RWPE2 (cell line): ENCODE measurements at regions not wholly inside any gene's neighbourhood (a gene's known extent, or its start where the extent isn't known, plus 50 kb on each side); places are given as distances from the start of the nearest gene placed in this dataset.
A peak's percentile ranks its signal among the peaks of the same experiment; 100 is the strongest.

Source experiments
- ATAC-seq: fragments of 200-7000 bp; cut with Tn5 transposase; 3 replicates; pipeline ENCODE4 v1.9.1; 2021; ENCODE audit warnings: low read depth
- DNase-seq: peaks from one replicate; pipeline ENCODE4 v3.0.0-alpha.2; 2020; ENCODE audit warnings: low spot score
- H3K27ac ChIP-seq: fragments of 450-650 bp; 2 replicates; pipeline ENCODE4 v1.5.1; 2017; ENCODE audit warnings: mild to moderate bottlenecking; ENCODE audit not compliant: poor library complexity, severe bottlenecking
- H3K27me3 ChIP-seq: fragments of 250-450 bp; sonication (Bioruptor Pico); 2 replicates; pipeline ENCODE4 v1.5.1; 2021; ENCODE audit warnings: mild to moderate bottlenecking, moderate library complexity; ENCODE audit not compliant: insufficient read depth, poor library complexity, severe bottlenecking
- H3K36me3 ChIP-seq: fragments of 250-450 bp; sonication (Bioruptor Pico); 2 replicates; pipeline ENCODE4 v1.5.1; 2020; ENCODE audit warnings: low read depth, mild to moderate bottlenecking, moderate library complexity
- H3K4me1 ChIP-seq: fragments of 250-450 bp; sonication (Bioruptor Pico); 2 replicates; pipeline ENCODE4 v1.5.1; 2021; ENCODE audit warnings: mild to moderate bottlenecking, moderate library complexity; ENCODE audit not compliant: insufficient read depth, poor library complexity, severe bottlenecking
- H3K4me3 ChIP-seq: fragments of 250-450 bp; sonication (Bioruptor Pico); 2 replicates; pipeline ENCODE4 v1.5.1; 2021; ENCODE audit warnings: mild to moderate bottlenecking, moderate library complexity; ENCODE audit not compliant: severe bottlenecking
- H3K9me3 ChIP-seq: fragments of 250-450 bp; sonication (Bioruptor Pico); 2 replicates; pipeline ENCODE4 v1.5.1; 2021; ENCODE audit warnings: mild to moderate bottlenecking, moderate library complexity; ENCODE audit not compliant: severe bottlenecking
- TF ChIP-seq, protein P1 (sequence below): fragments of 450-650 bp; IDR thresholded peaks from one replicate; pipeline ENCODE4 v1.5.1; 2017; ENCODE audit warnings: mild to moderate bottlenecking, moderate library complexity; ENCODE audit not compliant: poor library complexity, severe bottlenecking

DNA sequence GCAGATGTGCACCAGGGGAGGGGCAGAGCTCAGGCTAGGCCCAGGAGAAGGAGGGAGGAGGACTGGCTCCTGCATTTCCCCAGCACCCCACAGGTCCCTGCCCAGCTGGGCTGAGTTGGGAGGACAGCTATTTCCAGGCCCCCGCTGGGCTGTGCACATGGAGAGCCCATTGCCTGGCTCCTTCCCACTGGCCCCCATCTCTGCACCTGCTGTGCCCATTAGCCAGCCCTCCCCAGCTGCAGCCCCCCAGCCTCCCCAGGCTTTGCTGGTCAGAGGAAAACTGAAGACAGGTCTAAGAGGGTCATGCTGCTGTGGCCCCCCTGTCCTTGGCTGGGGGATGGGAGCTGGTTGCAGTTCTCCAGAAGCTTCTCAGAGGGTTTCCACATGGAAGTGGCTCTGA lies 81.8 kb upstream of the SHANK2 start:
- no peak overlapping the region for H3K4me3 ChIP-seq

GRCh38 chr11:71333473-71333872 lies 81.1 kb upstream of the SHANK2 start:
- no peak for ATAC-seq

More for the DNA sequence above, 81.8 kb upstream of the SHANK2 start:
- ATAC-seq (no peak), DNase-seq (peak; percentile 42)
- Histone ChIP-seq H3K9me3 (peaks cover 4% of the 10 kb centered on the region), H3K27me3 (no peaks in the 10 kb centered on the region), H3K36me3 (no peaks in the 10 kb centered on the region), H3K27ac (no peak overlapping the region), H3K4me1 (peaks cover 2% of the 10 kb centered on the region)
- TF ChIP-seq, protein P1, sequence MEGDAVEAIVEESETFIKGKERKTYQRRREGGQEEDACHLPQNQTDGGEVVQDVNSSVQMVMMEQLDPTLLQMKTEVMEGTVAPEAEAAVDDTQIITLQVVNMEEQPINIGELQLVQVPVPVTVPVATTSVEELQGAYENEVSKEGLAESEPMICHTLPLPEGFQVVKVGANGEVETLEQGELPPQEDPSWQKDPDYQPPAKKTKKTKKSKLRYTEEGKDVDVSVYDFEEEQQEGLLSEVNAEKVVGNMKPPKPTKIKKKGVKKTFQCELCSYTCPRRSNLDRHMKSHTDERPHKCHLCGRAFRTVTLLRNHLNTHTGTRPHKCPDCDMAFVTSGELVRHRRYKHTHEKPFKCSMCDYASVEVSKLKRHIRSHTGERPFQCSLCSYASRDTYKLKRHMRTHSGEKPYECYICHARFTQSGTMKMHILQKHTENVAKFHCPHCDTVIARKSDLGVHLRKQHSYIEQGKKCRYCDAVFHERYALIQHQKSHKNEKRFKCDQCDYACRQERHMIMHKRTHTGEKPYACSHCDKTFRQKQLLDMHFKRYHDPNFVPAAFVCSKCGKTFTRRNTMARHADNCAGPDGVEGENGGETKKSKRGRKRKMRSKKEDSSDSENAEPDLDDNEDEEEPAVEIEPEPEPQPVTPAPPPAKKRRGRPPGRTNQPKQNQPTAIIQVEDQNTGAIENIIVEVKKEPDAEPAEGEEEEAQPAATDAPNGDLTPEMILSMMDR = no peak

GRCh38 chr11:71332447-71332846 lies 80.1 kb upstream of the SHANK2 start:
- Histone ChIP-seq H3K27ac (no peak overlapping the region), H3K27me3 (no peaks in the 10 kb centered on the region), H3K9me3 (peaks cover 4% of the 10 kb centered on the region), H3K36me3 (no peaks in the 10 kb centered on the region), H3K4me1 (no peaks in the 10 kb centered on the region), H3K4me3 (no peak overlapping the region)
- TF ChIP-seq, protein P1 = no peak
- DNase-seq (no peak), ATAC-seq (no peak)

More at GRCh38 chr11:71333473-71333872, 81.1 kb upstream of the SHANK2 start:
- no peak overlapping the region for H3K27ac ChIP-seq
- H3K4me1 ChIP-seq = no peaks in the 10 kb centered on the region
- H3K4me3 ChIP-seq = no peak overlapping the region
- no peaks in the 10 kb centered on the region for H3K36me3 ChIP-seq
- H3K27me3 ChIP-seq = no peaks in the 10 kb centered on the region
- peaks cover 4% of the 10 kb centered on the region for H3K9me3 ChIP-seq
- TF ChIP-seq, protein P1 = no peak
- DNase-seq = peak; percentile 4

- Histone ChIP-seq H3K27ac (no peak overlapping the region), H3K9me3 (peaks cover 4% of the 10 kb centered on the region), H3K4me1 (no peaks in the 10 kb centered on the region), H3K4me3 (no peak overlapping the region), H3K36me3 (no peaks in the 10 kb centered on the region), H3K27me3 (no peaks in the 10 kb centered on the region)
- DNase-seq (peak; percentile 15), ATAC-seq (no peak)
- TF ChIP-seq, protein P1 = no peak
These were observed 79.7 kb upstream of the SHANK2 start for GRCh38 chr11:71332046-71332445.

DNA sequence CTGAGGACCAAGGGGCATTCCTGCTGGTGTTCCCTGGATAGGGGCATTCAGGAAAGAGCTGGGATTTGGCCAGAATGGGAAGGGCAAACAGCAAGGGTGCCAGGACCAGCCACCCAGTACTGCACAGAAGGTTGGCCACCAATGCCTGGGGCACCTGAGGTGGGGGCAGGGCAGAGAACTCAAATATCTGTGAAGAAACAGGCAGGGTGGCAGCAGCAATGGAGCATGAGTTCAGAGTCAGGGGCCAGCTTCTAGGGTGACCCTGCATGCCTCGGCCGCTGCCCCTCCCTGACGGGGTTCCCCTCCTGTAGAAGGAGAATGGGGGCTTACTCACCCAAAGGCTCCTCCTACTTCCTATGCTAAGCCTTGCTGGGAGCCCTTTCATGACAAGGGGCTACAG lies 79.3 kb upstream of the SHANK2 start:
- DNase-seq (peak; percentile 21), ATAC-seq (no peak)
- no peak overlapping the region for H3K27ac ChIP-seq
- peaks cover 4% of the 10 kb centered on the region for H3K9me3 ChIP-seq
- TF ChIP-seq, protein P1 = no peak
- no peaks in the 10 kb centered on the region for H3K36me3 ChIP-seq
- no peak overlapping the region for H3K4me3 ChIP-seq
- H3K4me1 ChIP-seq = no peaks in the 10 kb centered on the region
- no peaks in the 10 kb centered on the region for H3K27me3 ChIP-seq
